ENCODE measurements at regions not wholly inside any gene's neighbourhood (a gene's known extent, or its start where the extent isn't known, plus 50 kb on each side); places are given as distances from the start of the nearest gene placed in this dataset.

DNA sequence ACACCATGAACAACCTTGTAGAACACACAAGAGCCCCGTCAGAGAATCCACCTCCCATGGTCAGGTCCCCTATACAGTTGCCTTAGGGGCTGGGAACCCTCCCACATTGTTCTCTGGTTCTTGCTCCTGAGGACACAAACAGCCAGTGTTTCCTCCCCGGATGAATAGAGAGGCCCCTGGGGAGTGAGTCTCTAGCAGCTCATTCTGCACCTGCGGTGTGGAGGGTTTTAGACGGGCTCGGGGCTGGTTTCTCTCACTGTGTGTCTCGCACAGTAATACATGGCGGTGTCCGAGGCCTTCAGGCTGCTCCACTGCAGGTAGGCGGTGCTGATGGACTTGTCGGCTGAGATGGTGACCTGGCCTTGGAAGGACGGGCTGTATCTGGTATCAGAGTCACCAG is 1052.1 kb downstream of the TMEM121 start:
- ChIA-PET CTCF (no interaction called here), POLR2A (no interaction called here)
- no peaks in the 10 kb centered on the region for H3K36me3 Mint-ChIP-seq (ENCODE audit: insufficient read depth, unreplicated experiment)
- BruUV-seq (replicated peaks) = no TSS peak
- Histone ChIP-seq H3K4me1 (no peaks in the 10 kb centered on the region), H3K27me3 (replicated peaks; ENCODE audit: control insufficient read depth, insufficient read depth, low read length) (no peaks in the 10 kb centered on the region), H3K9me3 (no peaks in the 10 kb centered on the region), H3K36me3 (ENCODE audit: control insufficient read depth, insufficient read depth, low read length) (no peaks in the 10 kb centered on the region), H3K4me3 (ENCODE audit: low read depth, low read length) (no peak overlapping the region)
- TF ChIP-seq, protein P1, sequence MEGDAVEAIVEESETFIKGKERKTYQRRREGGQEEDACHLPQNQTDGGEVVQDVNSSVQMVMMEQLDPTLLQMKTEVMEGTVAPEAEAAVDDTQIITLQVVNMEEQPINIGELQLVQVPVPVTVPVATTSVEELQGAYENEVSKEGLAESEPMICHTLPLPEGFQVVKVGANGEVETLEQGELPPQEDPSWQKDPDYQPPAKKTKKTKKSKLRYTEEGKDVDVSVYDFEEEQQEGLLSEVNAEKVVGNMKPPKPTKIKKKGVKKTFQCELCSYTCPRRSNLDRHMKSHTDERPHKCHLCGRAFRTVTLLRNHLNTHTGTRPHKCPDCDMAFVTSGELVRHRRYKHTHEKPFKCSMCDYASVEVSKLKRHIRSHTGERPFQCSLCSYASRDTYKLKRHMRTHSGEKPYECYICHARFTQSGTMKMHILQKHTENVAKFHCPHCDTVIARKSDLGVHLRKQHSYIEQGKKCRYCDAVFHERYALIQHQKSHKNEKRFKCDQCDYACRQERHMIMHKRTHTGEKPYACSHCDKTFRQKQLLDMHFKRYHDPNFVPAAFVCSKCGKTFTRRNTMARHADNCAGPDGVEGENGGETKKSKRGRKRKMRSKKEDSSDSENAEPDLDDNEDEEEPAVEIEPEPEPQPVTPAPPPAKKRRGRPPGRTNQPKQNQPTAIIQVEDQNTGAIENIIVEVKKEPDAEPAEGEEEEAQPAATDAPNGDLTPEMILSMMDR (IDR thresholded peaks at IDR 0.05; ENCODE audit: insufficient read depth in 1 of 2, low read depth in 1 of 2, low read length in 1 of 2, severe bottlenecking in 1 of 2, unreplicated experiment in 1 of 2) = no peak
- no peak for DNase-seq
- no peaks in the 10 kb centered on the region for H3K9me3 Mint-ChIP-seq (ENCODE audit: unreplicated experiment)
- H3K4me1 Mint-ChIP-seq (ENCODE audit: low read depth, unreplicated experiment) = no peaks in the 10 kb centered on the region
- intact Hi-C loops (cut with micrococcal nuclease; ENCODE audit: unreplicated experiment) = no loop called here
- peaks cover 20% of the 10 kb centered on the region for H3K27me3 Mint-ChIP-seq (ENCODE audit: insufficient read depth, unreplicated experiment)
- no peak overlapping the region for H3K27ac Mint-ChIP-seq (ENCODE audit: unreplicated experiment)
- H3K4me3 Mint-ChIP-seq (ENCODE audit: unreplicated experiment) = no peak overlapping the region

DNA sequence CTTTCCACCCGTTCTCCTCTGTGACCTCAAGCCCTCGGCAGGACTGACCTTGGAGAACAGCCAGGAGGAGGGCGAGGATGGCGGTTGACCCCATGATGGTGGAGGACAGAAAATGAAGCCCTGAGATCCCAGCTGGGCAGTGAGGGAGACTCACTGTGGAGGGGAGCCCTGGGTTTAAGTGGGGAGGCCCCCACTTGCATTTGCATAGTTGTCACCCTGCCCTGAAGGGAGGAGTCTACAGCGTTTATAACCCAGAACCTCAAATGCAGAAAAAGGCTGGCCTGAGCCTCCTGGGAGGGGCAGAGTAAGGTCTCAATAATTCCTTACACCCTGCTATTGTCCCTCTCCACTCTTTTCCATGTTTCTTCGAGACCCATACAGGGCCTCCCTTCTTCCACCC is 1052.7 kb downstream of the TMEM121 start:
- no peaks in the 10 kb centered on the region for H3K27me3 ChIP-seq (replicated peaks; ENCODE audit: control insufficient read depth, insufficient read depth, low read length)
- no peaks in the 10 kb centered on the region for H3K4me1 ChIP-seq
- DNase-seq = no peak
- TF ChIP-seq, protein P1 (IDR thresholded peaks at IDR 0.05; ENCODE audit: insufficient read depth in 1 of 2, low read depth in 1 of 2, low read length in 1 of 2, severe bottlenecking in 1 of 2, unreplicated experiment in 1 of 2) = no peak
- no peak overlapping the region for H3K27ac Mint-ChIP-seq (ENCODE audit: unreplicated experiment)
- H3K36me3 Mint-ChIP-seq (ENCODE audit: insufficient read depth, unreplicated experiment) = no peaks in the 10 kb centered on the region
- ChIA-PET CTCF (no interaction called here), POLR2A (no interaction called here)
- no peak overlapping the region for H3K4me3 ChIP-seq (ENCODE audit: low read depth, low read length)
- no peaks in the 10 kb centered on the region for H3K36me3 ChIP-seq (ENCODE audit: control insufficient read depth, insufficient read depth, low read length)
- no peak overlapping the region for H3K4me3 Mint-ChIP-seq (ENCODE audit: unreplicated experiment)
- H3K9me3 ChIP-seq = no peaks in the 10 kb centered on the region
- intact Hi-C loops (cut with micrococcal nuclease; ENCODE audit: unreplicated experiment) = no loop called here
- BruUV-seq (replicated peaks) = no TSS peak
- peaks cover 18% of the 10 kb centered on the region for H3K27me3 Mint-ChIP-seq (ENCODE audit: insufficient read depth, unreplicated experiment)
- H3K4me1 Mint-ChIP-seq (ENCODE audit: low read depth, unreplicated experiment) = no peaks in the 10 kb centered on the region
- H3K9me3 Mint-ChIP-seq (ENCODE audit: unreplicated experiment) = no peaks in the 10 kb centered on the region

DNA sequence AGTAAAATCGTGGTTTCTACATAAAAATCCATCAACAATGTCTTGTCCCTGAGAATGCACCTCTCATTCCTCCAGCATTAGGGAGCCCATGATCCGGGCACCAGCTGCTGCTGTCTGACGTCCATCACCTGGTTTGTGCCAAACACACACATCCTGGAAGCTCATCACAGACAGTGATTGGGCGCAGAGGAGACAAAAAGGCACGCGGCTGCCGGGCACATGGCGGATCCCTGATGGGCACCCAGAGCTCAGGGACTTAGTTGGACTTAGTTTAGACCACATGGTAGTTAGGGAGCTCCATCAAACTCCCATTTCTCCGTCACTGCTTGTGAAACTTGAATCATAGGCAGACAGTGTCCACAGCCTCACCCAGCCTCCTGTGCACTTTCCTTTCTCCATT is 1059.3 kb downstream of the TMEM121 start:
- no TSS peak for BruUV-seq (replicated peaks)
- TF ChIP-seq, protein P1 (IDR thresholded peaks at IDR 0.05; ENCODE audit: insufficient read depth in 1 of 2, low read depth in 1 of 2, low read length in 1 of 2, severe bottlenecking in 1 of 2, unreplicated experiment in 1 of 2) = no peak
- Histone ChIP-seq H3K9me3 (no peaks in the 10 kb centered on the region), H3K27me3 (replicated peaks; ENCODE audit: control insufficient read depth, insufficient read depth, low read length) (no peaks in the 10 kb centered on the region), H3K4me3 (ENCODE audit: low read depth, low read length) (no peak overlapping the region), H3K4me1 (no peaks in the 10 kb centered on the region), H3K36me3 (ENCODE audit: control insufficient read depth, insufficient read depth, low read length) (no peaks in the 10 kb centered on the region)
- no peak for DNase-seq
- Mint-ChIP-seq H3K4me3 (ENCODE audit: unreplicated experiment) (no peak overlapping the region), H3K27ac (ENCODE audit: unreplicated experiment) (no peak overlapping the region), H3K27me3 (ENCODE audit: insufficient read depth, unreplicated experiment) (peaks cover 7% of the 10 kb centered on the region), H3K9me3 (ENCODE audit: unreplicated experiment) (no peaks in the 10 kb centered on the region), H3K36me3 (ENCODE audit: insufficient read depth, unreplicated experiment) (no peaks in the 10 kb centered on the region), H3K4me1 (ENCODE audit: low read depth, unreplicated experiment) (no peaks in the 10 kb centered on the region)
- intact Hi-C loops (cut with micrococcal nuclease; ENCODE audit: unreplicated experiment) = no loop called here
- POLR2A ChIA-PET = no interaction called here
- CTCF ChIA-PET = no interaction called here
